ENCODE measurements at regions not wholly inside any gene's neighbourhood (a gene's known extent, or its start where the extent isn't known, plus 50 kb on each side); places are given as distances from the start of the nearest gene placed in this dataset.

DNA sequence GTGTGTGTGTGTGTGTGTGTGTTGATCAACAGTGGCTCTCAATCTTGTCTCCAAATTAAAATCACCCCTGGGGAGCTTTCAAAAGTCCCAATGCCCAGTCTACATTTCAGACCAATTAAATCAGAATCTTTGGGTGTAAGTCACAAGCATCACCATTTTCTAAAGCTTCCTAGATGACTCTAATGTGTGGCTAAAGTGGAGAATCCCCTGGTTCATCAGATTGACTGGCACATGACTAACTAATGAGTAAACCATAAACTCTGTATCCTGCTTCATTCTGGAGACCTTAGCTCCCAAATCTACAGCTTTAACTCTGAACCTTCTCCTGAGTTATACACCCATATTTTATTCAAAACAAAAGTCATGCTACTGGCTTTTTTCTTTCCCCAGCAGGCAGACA is 131.3 kb downstream of the SUCLA2 start:
- no peak for TF ChIP-seq POLR2A (IDR thresholded peaks at IDR 0.05)
- TF ChIP-seq, protein P1, sequence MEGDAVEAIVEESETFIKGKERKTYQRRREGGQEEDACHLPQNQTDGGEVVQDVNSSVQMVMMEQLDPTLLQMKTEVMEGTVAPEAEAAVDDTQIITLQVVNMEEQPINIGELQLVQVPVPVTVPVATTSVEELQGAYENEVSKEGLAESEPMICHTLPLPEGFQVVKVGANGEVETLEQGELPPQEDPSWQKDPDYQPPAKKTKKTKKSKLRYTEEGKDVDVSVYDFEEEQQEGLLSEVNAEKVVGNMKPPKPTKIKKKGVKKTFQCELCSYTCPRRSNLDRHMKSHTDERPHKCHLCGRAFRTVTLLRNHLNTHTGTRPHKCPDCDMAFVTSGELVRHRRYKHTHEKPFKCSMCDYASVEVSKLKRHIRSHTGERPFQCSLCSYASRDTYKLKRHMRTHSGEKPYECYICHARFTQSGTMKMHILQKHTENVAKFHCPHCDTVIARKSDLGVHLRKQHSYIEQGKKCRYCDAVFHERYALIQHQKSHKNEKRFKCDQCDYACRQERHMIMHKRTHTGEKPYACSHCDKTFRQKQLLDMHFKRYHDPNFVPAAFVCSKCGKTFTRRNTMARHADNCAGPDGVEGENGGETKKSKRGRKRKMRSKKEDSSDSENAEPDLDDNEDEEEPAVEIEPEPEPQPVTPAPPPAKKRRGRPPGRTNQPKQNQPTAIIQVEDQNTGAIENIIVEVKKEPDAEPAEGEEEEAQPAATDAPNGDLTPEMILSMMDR (IDR thresholded peaks at IDR 0.05), result no peak
